ENCODE measurements at regions not wholly inside any gene's neighbourhood (a gene's known extent, or its start where the extent isn't known, plus 50 kb on each side); places are given as distances from the start of the nearest gene placed in this dataset.
"Not testable (repeated sequence)": the region's sequence is repeated elsewhere in the genome, so short reads cannot be mapped to it uniquely, and the experiment has no call there.

GRCh38 chr5:67547682-67548081 lies 351.1 kb upstream of the CD180 start:
- no peaks in the 10 kb centered on the region for H3K36me3 ChIP-seq (ENCODE audit: control insufficient read depth, insufficient read depth, low read length)
- DNase-seq (ENCODE audit: low read depth) = no peak
- TF ChIP-seq CTCF (IDR thresholded peaks at IDR 0.05; ENCODE audit: insufficient read depth, low read length, poor library complexity, severe bottlenecking) = no peak
- no peak overlapping the region for H3K4me3 ChIP-seq (ENCODE audit: low read depth, low read length)
- H3K27me3 ChIP-seq (ENCODE audit: control insufficient read depth, insufficient read depth, low read length) = no peaks in the 10 kb centered on the region

GRCh38 chr5:67544942-67545341 lies 348.3 kb upstream of the CD180 start:
- H3K36me3 ChIP-seq (ENCODE audit: control insufficient read depth, insufficient read depth, low read length); H3K4me3 ChIP-seq (ENCODE audit: low read depth, low read length); H3K27me3 ChIP-seq (ENCODE audit: control insufficient read depth, insufficient read depth, low read length); DNase-seq (ENCODE audit: low read depth): not testable (repeated sequence)

- DNase-seq (ENCODE audit: low read depth) = no peak
- Histone ChIP-seq H3K36me3 (ENCODE audit: control insufficient read depth, insufficient read depth, low read length) (no peaks in the 10 kb centered on the region), H3K27me3 (ENCODE audit: control insufficient read depth, insufficient read depth, low read length) (no peaks in the 10 kb centered on the region), H3K4me3 (ENCODE audit: low read depth, low read length) (no peak overlapping the region)
- TF ChIP-seq CTCF (IDR thresholded peaks at IDR 0.05; ENCODE audit: insufficient read depth, low read length, poor library complexity, severe bottlenecking) = no peak
Measured at GRCh38 chr5:67543720-67544270, 347.2 kb upstream of the CD180 start.

GRCh38 chr5:67542479-67542878 lies 345.9 kb upstream of the CD180 start:
- TF ChIP-seq CTCF (IDR thresholded peaks at IDR 0.05; ENCODE audit: insufficient read depth, low read length, poor library complexity, severe bottlenecking) = no peak
- DNase-seq (ENCODE audit: low read depth) = no peak

GRCh38 chr5:67541875-67542274 lies 345.3 kb upstream of the CD180 start:
- Histone ChIP-seq H3K27me3 (ENCODE audit: control insufficient read depth, insufficient read depth, low read length) (no peaks in the 10 kb centered on the region), H3K4me3 (ENCODE audit: low read depth, low read length) (no peak overlapping the region), H3K36me3 (ENCODE audit: control insufficient read depth, insufficient read depth, low read length) (no peaks in the 10 kb centered on the region)
- no peak for DNase-seq (ENCODE audit: low read depth)
- TF ChIP-seq CTCF (IDR thresholded peaks at IDR 0.05; ENCODE audit: insufficient read depth, low read length, poor library complexity, severe bottlenecking) = no peak

More at GRCh38 chr5:67542479-67542878, 345.9 kb upstream of the CD180 start:
- Histone ChIP-seq H3K4me3 (ENCODE audit: low read depth, low read length) (no peak overlapping the region), H3K36me3 (ENCODE audit: control insufficient read depth, insufficient read depth, low read length) (no peaks in the 10 kb centered on the region), H3K27me3 (ENCODE audit: control insufficient read depth, insufficient read depth, low read length) (no peaks in the 10 kb centered on the region)

- DNase-seq (ENCODE audit: low read depth) = no peak
- H3K27me3 ChIP-seq (ENCODE audit: control insufficient read depth, insufficient read depth, low read length) = no peaks in the 10 kb centered on the region
- H3K4me3 ChIP-seq (ENCODE audit: low read depth, low read length) = no peak overlapping the region
- TF ChIP-seq CTCF (IDR thresholded peaks at IDR 0.05; ENCODE audit: insufficient read depth, low read length, poor library complexity, severe bottlenecking) = no peak
- no peaks in the 10 kb centered on the region for H3K36me3 ChIP-seq (ENCODE audit: control insufficient read depth, insufficient read depth, low read length)
Measured at GRCh38 chr5:67538855-67539506, 342.4 kb upstream of the CD180 start.

Measured in kidney epithelial cell (primary cell).